Heart right ventricle (tissue), 16 donors: ENCODE measurements at regions not wholly inside any gene's neighbourhood (a gene's known extent, or its start where the extent isn't known, plus 50 kb on each side); places are given as distances from the start of the nearest gene placed in this dataset.

Experiments used
- ATAC-seq, 8 donors: fragments of 200-7000 bp; cut with Tn5 transposase; one replicate each; pipeline ENCODE4 v1.9.1; 2020; ENCODE audit warnings: mild to moderate bottlenecking in 8 of 8, moderate library complexity in 8 of 8, moderate number of reproducible peaks in 1 of 8
- DNase-seq, 2 donors: peaks; one replicate each; pipeline ENCODE4 v3.0.0-alpha.2; 2020
- H3K27ac ChIP-seq, 10 donors: fragments of 200-600 bp; sonication (generic) in 2 of 10; one replicate each; pipeline versions ENCODE4 v1.5.0 to v1.8.0; 2020 to 2022; ENCODE audit warnings: mild to moderate bottlenecking in 3 of 10
- H3K27me3 ChIP-seq, 7 donors: fragments of 200-600 bp; one replicate each; pipeline ENCODE4 v1.8.0; 2021 to 2022; ENCODE audit warnings: mild to moderate bottlenecking in 2 of 7
- H3K36me3 ChIP-seq, 9 donors: fragments of 200-600 bp; sonication (generic) in 1 of 9; one replicate each; pipeline versions ENCODE4 v1.5.0 to v1.8.0; 2020 to 2022; ENCODE audit warnings: mild to moderate bottlenecking in 2 of 9
- H3K4me1 ChIP-seq, 9 donors: fragments of 200-600 bp; sonication (generic) in 1 of 9; one replicate each; pipeline versions ENCODE4 v1.5.0 to v1.8.0; 2020 to 2022; ENCODE audit warnings: mild to moderate bottlenecking in 4 of 9
- H3K4me3 ChIP-seq, 10 donors: fragments of 200-600 bp; sonication (generic) in 2 of 10; one replicate each; pipeline versions ENCODE4 v1.5.0 to v1.8.0; 2020 to 2022; ENCODE audit warnings: mild to moderate bottlenecking in 7 of 10, moderate library complexity in 2 of 10
- H3K9me3 ChIP-seq, 11 donors: fragments of 200-600 bp in 10 of 11; sonication (generic) in 2 of 11; one replicate each; pipeline versions ENCODE4 v1.5.0 to v1.8.0; 2013 to 2022; ENCODE audit warnings: mild to moderate bottlenecking in 2 of 11, control low read depth in 1 of 11, moderate library complexity in 1 of 11
- WGBS, 2 donors: extraction: QIAGEN DNeasy Blood & Tissue Kit; methylation state at CpG; one replicate each; pipeline ENCODE4 v1.1.7; 2013; ENCODE audit warnings: inconsistent platforms in 1 of 2; 5-methylcytosine and 5-hydroxymethylcytosine counted together
- intact Hi-C, 10 donors: fragments of 100-400 bp; cut with DNase I; formaldehyde crosslinking; loops; one replicate each; pipeline versions ENCODE4 v1.11.1 to v1.14.2; 2022
- TF ChIP-seq, protein P1 (sequence below), 9 donors: fragments of 200-600 bp; sonication (generic) in 2 of 9; IDR thresholded peaks; one replicate each; pipeline versions ENCODE4 v1.5.0 to v1.8.0; 2021 to 2022; ENCODE audit warnings: antibody characterized with exemption in 9 of 9, mild to moderate bottlenecking in 5 of 9, moderate library complexity in 1 of 9
- donor health status: Arrhythmogenic right ventricular cardiomyopathy.
- donor health status: ischemic (EF 13 %, LVEDD 7.1; RV severe dilation, severe dysfunction).
- donor health status: healthy with polysubstance abuse.
- donor health status: DM: no; HTN: yes; CAD: no.
- donor health status: DM: no; HTN: no; CAD: no.
- donor health status: ischemic (EF 25% LVEDD 6.9; RV normal size, moderate dysfunction).
- donor health status: ischemic (EF 25% LVEDD 5.7; RV mildly dilated, moderate dysfunction).
- donor health status: healthy.
- donor health status: DM: yes; HTN: yes; CAD: no.
- donor health status: Ischemic cardiomyopathy.
- donor health status: ischemic (EF 35%, LVEDD 5.7; RV mildly dilated, moderate dysfunction).
- donor health status: nonischemic (EF 11% LVEDD 7.7; RV severe dilation, severe dysfunction).
- donor health status: DM: yes; HTN: yes; CAD: no.
- donor health status: PGD.
- donor health status: ischemic (EF 29% LVEDD 5.4; RV normal size, mild dysfunction).
- donor health status: nonischemic (EF 23%, LVEDD 6.1; RV moderate dilation, normal function).

DNA sequence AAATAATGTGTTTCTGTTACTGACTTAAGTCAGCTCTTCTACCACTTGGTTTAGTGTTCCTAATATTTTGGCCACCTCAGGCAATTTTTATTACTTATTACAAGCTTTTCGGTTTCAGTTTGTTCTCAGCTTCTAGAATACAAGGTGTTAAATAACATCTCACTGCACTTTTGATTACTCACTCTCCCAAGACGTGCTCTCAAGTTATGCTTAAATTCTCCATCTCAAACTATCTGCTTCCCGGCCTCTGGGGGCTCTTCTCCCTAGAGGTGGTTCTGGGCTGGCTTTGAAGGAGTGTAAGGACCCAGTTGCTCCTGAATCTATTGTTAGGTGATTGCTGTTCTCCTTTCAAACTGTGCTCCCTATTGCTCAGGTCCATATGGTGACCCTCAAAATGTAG lies 193.9 kb upstream of the DDHD1 start:
- no peaks in the 10 kb centered on the region for H3K27me3 ChIP-seq
- TF ChIP-seq, protein P1, sequence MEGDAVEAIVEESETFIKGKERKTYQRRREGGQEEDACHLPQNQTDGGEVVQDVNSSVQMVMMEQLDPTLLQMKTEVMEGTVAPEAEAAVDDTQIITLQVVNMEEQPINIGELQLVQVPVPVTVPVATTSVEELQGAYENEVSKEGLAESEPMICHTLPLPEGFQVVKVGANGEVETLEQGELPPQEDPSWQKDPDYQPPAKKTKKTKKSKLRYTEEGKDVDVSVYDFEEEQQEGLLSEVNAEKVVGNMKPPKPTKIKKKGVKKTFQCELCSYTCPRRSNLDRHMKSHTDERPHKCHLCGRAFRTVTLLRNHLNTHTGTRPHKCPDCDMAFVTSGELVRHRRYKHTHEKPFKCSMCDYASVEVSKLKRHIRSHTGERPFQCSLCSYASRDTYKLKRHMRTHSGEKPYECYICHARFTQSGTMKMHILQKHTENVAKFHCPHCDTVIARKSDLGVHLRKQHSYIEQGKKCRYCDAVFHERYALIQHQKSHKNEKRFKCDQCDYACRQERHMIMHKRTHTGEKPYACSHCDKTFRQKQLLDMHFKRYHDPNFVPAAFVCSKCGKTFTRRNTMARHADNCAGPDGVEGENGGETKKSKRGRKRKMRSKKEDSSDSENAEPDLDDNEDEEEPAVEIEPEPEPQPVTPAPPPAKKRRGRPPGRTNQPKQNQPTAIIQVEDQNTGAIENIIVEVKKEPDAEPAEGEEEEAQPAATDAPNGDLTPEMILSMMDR (IDR thresholded peaks at IDR 0.05), result no peak
- ATAC-seq (no peak), DNase-seq (no peak)
- no peak overlapping the region for H3K4me3 ChIP-seq
- intact Hi-C loops, result no loop called here
- H3K27ac ChIP-seq, result no peak overlapping the region
- WGBS, 2 donors, result 65 to 69% methylated on average over 3 of the region's 3 CpGs
- H3K36me3 ChIP-seq, result no peaks in the 10 kb centered on the region
- no peaks in the 10 kb centered on the region for H3K9me3 ChIP-seq
- no peaks in the 10 kb centered on the region for H3K4me1 ChIP-seq

DNA sequence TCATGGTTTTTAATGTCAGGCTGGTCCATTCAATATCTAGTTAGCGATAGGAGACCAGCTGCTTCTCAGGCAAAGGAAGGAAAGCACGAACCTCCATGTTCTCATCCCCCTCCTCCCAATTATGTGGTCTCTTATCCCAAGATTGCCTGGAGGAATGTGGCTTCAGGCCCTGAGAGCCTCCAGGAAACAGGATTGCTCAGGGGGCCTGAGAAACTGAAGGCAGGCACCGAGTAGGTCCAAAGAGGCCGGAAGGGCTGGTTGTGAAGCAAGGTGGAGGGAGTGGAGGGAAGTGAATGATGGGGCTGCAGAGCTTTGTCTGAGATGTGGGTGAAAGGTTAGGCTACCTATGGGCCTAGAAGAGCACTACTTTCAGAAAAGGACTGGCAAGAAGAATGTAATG lies 188.2 kb upstream of the DDHD1 start:
- WGBS, 2 donors, result 70 to 79% methylated on average over 4 of the region's 4 CpGs
- H3K4me3 ChIP-seq, result no peak overlapping the region
- DNase-seq (no peak), ATAC-seq (no peak)
- intact Hi-C loops, result no loop called here
- TF ChIP-seq, protein P1 (IDR thresholded peaks at IDR 0.05), result no peak
- no peak overlapping the region for H3K27ac ChIP-seq
- no peaks in the 10 kb centered on the region for H3K9me3 ChIP-seq
- no peaks in the 10 kb centered on the region for H3K4me1 ChIP-seq
- no peaks in the 10 kb centered on the region for H3K27me3 ChIP-seq
- no peaks in the 10 kb centered on the region for H3K36me3 ChIP-seq

DNA sequence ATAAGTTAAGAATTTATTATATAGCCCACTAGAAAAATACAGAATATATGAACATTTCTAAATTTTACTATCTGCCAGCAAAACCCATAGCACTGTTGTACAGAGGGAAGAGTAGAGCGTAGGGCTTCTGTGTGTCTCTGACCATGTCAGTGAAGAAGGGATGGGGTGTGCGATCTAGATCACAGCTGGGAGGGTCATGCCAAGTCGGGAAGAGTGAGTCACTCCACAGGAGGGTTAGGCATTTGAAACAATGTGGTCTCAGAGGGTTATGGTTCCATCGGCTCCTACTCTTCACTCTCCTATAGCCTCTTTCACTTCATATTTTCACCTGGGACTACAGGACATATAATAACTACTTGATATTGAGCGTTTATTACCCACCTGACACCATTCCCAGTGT lies 185.1 kb upstream of the DDHD1 start:
- no peak for ATAC-seq
- H3K4me1 ChIP-seq, result no peaks in the 10 kb centered on the region
- 76 to 78% methylated on average over 5 of the region's 5 CpGs for WGBS, 2 donors
- no peaks in the 10 kb centered on the region for H3K9me3 ChIP-seq
- no peak overlapping the region for H3K4me3 ChIP-seq
- TF ChIP-seq, protein P1 (IDR thresholded peaks at IDR 0.05), result no peak
- intact Hi-C loops, result no loop called here
- H3K27me3 ChIP-seq, result no peaks in the 10 kb centered on the region
- H3K36me3 ChIP-seq, result no peaks in the 10 kb centered on the region
- DNase-seq, result no peak
- no peak overlapping the region for H3K27ac ChIP-seq

DNA sequence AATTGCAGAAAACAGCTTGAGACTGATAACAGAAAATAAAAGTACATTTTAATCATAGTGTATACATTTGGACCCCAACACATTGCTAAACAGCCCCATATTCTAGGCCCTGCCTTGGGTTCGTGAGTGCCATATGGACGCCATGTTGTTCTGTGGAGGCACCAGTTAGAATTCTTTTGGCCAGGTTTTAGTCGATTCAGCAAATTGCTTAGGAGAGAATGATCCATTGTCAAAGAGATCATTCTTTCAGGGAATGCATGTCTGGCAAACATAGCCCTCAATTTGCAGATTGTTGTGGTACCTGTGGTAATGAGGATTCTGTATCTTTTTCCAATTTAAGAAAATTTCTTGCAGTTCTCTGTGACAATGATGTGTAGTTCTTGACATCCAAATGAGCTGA lies 183.6 kb upstream of the DDHD1 start:
- no peaks in the 10 kb centered on the region for H3K9me3 ChIP-seq
- H3K4me3 ChIP-seq, result no peak overlapping the region
- WGBS, 2 donors, result 92 to 96% methylated on average over 3 of the region's 3 CpGs
- no peak for DNase-seq
- H3K36me3 ChIP-seq, result no peaks in the 10 kb centered on the region
- ATAC-seq, result no peak
- TF ChIP-seq, protein P1 (IDR thresholded peaks at IDR 0.05), result no peak
- H3K27me3 ChIP-seq, result no peaks in the 10 kb centered on the region
- no peaks in the 10 kb centered on the region for H3K4me1 ChIP-seq
- intact Hi-C loops, result no loop called here
- H3K27ac ChIP-seq, result no peak overlapping the region

DNA sequence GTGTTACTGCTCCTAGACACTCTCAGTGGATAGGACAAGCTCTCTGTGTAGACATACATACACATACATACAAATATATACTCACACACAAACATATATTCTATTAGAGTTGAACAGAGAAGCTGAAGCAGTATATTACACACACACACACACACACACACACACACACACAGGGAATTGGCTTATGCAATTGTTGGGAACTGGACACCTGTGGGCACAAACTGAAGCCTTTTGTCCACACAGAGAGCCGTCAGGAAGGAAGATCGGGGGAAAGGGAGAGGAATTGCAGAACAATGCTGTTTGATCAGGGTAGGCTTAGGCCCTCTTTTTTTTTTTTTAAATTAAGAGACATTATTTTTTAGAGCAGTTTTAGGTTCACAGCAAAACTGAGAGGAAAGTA lies 180.7 kb upstream of the DDHD1 start:
- no peaks in the 10 kb centered on the region for H3K36me3 ChIP-seq
- DNase-seq (no peak), ATAC-seq (no peak)
- H3K27me3 ChIP-seq, result no peaks in the 10 kb centered on the region
- H3K9me3 ChIP-seq, result no peaks in the 10 kb centered on the region
- intact Hi-C loops, result no loop called here
- TF ChIP-seq, protein P1 (IDR thresholded peaks at IDR 0.05), result no peak
- WGBS, 2 donors, result 77 to 86% methylated on average over 2 of the region's 2 CpGs
- H3K4me1 ChIP-seq, result peaks cover 0 to 3% (median 0%) of the 10 kb centered on the region in 9 donors
- H3K4me3 ChIP-seq, result no peak overlapping the region
- no peak overlapping the region for H3K27ac ChIP-seq
